ENCODE measurements at regions not wholly inside any gene's neighbourhood (a gene's known extent, or its start where the extent isn't known, plus 50 kb on each side); places are given as distances from the start of the nearest gene placed in this dataset.

DNA sequence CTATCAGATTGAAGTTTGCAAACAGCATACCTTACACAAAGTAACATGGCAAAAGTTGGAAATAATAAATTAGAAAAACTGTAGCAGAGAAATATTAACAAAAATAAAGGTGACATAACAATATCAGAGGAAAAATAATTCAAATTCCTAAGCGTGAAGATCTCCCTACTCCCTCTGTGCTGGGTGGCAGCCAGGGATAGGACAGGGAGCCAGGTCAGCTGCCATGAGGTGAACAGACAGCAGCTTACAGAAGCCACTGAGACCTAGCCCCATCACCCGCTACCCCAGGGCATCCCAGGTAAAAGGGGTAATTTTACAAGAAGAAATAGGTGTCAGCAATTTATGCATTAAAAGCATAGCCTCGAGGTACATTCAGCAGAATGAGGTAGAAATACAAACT lies 423.8 kb upstream of the HS6ST1 start:
- Histone ChIP-seq H4K20me1 (ENCODE audit: low read depth, low read length) (no peaks in the 10 kb centered on the region), H2AFZ (ENCODE audit: low read depth, low read length, severe bottlenecking) (no peak overlapping the region), H3K27ac (ENCODE audit: low read depth, low read length) (no peak overlapping the region), H3K9me3 (ENCODE audit: insufficient read depth, low read length) (no peaks in the 10 kb centered on the region), H3K36me3 (ENCODE audit: low read length) (no peaks in the 10 kb centered on the region), H3K4me2 (ENCODE audit: low read depth, low read length, poor library complexity, severe bottlenecking) (no peak overlapping the region), H3K4me3 (ENCODE audit: insufficient read depth, low read length, poor library complexity, severe bottlenecking) (no peak overlapping the region), H3K9ac (ENCODE audit: low read length) (no peak overlapping the region), H3F3A (ENCODE audit: insufficient read depth) (no peaks in the 10 kb centered on the region), H3K9me2 (replicated peaks; ENCODE audit: insufficient read depth, low read length) (no peaks in the 10 kb centered on the region), H3K27me3 (ENCODE audit: low read length) (no peaks in the 10 kb centered on the region), H3K79me2 (ENCODE audit: insufficient read depth, low read length) (no peaks in the 10 kb centered on the region)
- TF ChIP-seq, protein P1, sequence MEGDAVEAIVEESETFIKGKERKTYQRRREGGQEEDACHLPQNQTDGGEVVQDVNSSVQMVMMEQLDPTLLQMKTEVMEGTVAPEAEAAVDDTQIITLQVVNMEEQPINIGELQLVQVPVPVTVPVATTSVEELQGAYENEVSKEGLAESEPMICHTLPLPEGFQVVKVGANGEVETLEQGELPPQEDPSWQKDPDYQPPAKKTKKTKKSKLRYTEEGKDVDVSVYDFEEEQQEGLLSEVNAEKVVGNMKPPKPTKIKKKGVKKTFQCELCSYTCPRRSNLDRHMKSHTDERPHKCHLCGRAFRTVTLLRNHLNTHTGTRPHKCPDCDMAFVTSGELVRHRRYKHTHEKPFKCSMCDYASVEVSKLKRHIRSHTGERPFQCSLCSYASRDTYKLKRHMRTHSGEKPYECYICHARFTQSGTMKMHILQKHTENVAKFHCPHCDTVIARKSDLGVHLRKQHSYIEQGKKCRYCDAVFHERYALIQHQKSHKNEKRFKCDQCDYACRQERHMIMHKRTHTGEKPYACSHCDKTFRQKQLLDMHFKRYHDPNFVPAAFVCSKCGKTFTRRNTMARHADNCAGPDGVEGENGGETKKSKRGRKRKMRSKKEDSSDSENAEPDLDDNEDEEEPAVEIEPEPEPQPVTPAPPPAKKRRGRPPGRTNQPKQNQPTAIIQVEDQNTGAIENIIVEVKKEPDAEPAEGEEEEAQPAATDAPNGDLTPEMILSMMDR (IDR thresholded peaks at IDR 0.05; ENCODE audit: insufficient read depth, low read length, poor library complexity, severe bottlenecking), result no peak
- no peak for TF ChIP-seq EZH2phosphoT487 (conservative IDR thresholded peaks at IDR 0.05; ENCODE audit: low read length)

DNA sequence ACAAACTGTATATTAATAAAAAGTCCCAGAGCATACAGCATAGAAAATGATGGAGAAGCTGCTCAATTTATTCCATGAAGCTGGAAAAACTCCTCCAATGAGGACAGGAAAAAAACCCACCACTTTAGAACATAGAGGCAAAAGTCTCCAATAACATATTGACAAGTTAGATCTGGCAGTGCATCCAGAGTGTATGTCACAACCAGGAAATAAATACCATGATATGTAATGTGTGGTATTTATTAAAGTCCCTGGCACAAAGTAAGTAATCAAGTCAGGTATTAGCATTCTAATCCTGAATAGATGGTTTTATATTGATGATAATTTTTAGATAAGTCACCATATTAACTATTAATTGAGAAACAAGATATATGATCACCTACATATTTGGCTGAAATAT lies 427.3 kb upstream of the HS6ST1 start:
- Histone ChIP-seq H3K9ac (ENCODE audit: low read length) (no peak overlapping the region), H3K27me3 (ENCODE audit: low read length) (no peaks in the 10 kb centered on the region), H3K9me3 (ENCODE audit: insufficient read depth, low read length) (no peaks in the 10 kb centered on the region), H2AFZ (ENCODE audit: low read depth, low read length, severe bottlenecking) (no peak overlapping the region), H3F3A (ENCODE audit: insufficient read depth) (no peaks in the 10 kb centered on the region), H3K79me2 (ENCODE audit: insufficient read depth, low read length) (no peaks in the 10 kb centered on the region), H4K20me1 (ENCODE audit: low read depth, low read length) (no peaks in the 10 kb centered on the region), H3K36me3 (ENCODE audit: low read length) (no peaks in the 10 kb centered on the region), H3K4me2 (ENCODE audit: low read depth, low read length, poor library complexity, severe bottlenecking) (no peak overlapping the region), H3K4me3 (ENCODE audit: insufficient read depth, low read length, poor library complexity, severe bottlenecking) (no peak overlapping the region), H3K9me2 (replicated peaks; ENCODE audit: insufficient read depth, low read length) (no peaks in the 10 kb centered on the region), H3K27ac (ENCODE audit: low read depth, low read length) (no peak overlapping the region)
- TF ChIP-seq EZH2phosphoT487 (conservative IDR thresholded peaks at IDR 0.05; ENCODE audit: low read length), result no peak
- TF ChIP-seq, protein P1 (IDR thresholded peaks at IDR 0.05; ENCODE audit: insufficient read depth, low read length, poor library complexity, severe bottlenecking), result no peak

DNA sequence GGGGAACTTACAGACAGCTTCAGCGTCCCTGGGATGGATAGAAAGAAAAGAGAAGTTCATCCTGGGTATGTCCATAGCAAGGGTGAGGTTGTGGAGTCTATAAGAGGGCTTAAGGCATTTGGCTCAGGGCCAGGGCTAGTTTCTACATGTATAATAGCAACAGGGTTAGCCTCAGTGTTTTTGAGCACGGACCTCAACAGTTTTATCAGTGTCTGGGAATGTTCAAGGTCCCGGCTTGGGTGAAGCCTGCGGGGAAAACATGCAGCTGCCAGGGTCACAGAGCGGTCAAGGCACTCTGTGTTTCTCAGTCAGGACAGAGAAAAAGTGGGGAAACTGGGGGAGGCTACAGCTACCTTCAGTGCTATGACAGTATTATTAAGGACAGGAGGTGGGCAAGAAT lies 427.7 kb upstream of the HS6ST1 start:
- H3K79me2 ChIP-seq (ENCODE audit: insufficient read depth, low read length), result no peaks in the 10 kb centered on the region
- H3K9ac ChIP-seq (ENCODE audit: low read length), result no peak overlapping the region
- H3K4me3 ChIP-seq (ENCODE audit: insufficient read depth, low read length, poor library complexity, severe bottlenecking), result no peak overlapping the region
- no peaks in the 10 kb centered on the region for H3F3A ChIP-seq (ENCODE audit: insufficient read depth)
- no peaks in the 10 kb centered on the region for H3K27me3 ChIP-seq (ENCODE audit: low read length)
- no peak overlapping the region for H3K4me2 ChIP-seq (ENCODE audit: low read depth, low read length, poor library complexity, severe bottlenecking)
- TF ChIP-seq, protein P1 (IDR thresholded peaks at IDR 0.05; ENCODE audit: insufficient read depth, low read length, poor library complexity, severe bottlenecking), result no peak
- no peak for TF ChIP-seq EZH2phosphoT487 (conservative IDR thresholded peaks at IDR 0.05; ENCODE audit: low read length)
- H4K20me1 ChIP-seq (ENCODE audit: low read depth, low read length), result no peaks in the 10 kb centered on the region
- H2AFZ ChIP-seq (ENCODE audit: low read depth, low read length, severe bottlenecking), result no peak overlapping the region
- no peak overlapping the region for H3K27ac ChIP-seq (ENCODE audit: low read depth, low read length)
- H3K9me3 ChIP-seq (ENCODE audit: insufficient read depth, low read length), result no peaks in the 10 kb centered on the region
- H3K9me2 ChIP-seq (replicated peaks; ENCODE audit: insufficient read depth, low read length), result no peaks in the 10 kb centered on the region
- H3K36me3 ChIP-seq (ENCODE audit: low read length), result no peaks in the 10 kb centered on the region
